Ishikawa (cell line): ENCODE measurements at regions not wholly inside any gene's neighbourhood (a gene's known extent, or its start where the extent isn't known, plus 50 kb on each side); places are given as distances from the start of the nearest gene placed in this dataset.

Experiments used
- CEBPB ChIP-seq: IDR thresholded peaks from 2 replicates; pipeline ENCODE4 v1.6.1; 2012
- CREB1 ChIP-seq: IDR thresholded peaks from 2 replicates; pipeline ENCODE4 v1.6.1; 2012; ENCODE audit warnings: low read depth
- EGR1 ChIP-seq: IDR thresholded peaks from 2 replicates; pipeline ENCODE4 v1.6.1; 2012
- EP300 ChIP-seq: IDR thresholded peaks from 2 replicates; pipeline ENCODE4 v1.6.1; 2012; ENCODE audit warnings: borderline replicate concordance
- FOXM1 ChIP-seq: IDR thresholded peaks from 2 replicates; pipeline ENCODE4 v1.6.1; 2012; ENCODE audit warnings: low read depth, borderline replicate concordance
- MAX ChIP-seq: IDR thresholded peaks from 2 replicates; pipeline ENCODE4 v1.6.1; 2012
- NFIC ChIP-seq: IDR thresholded peaks from 2 replicates; pipeline ENCODE4 v1.6.1; 2012
- RAD21 ChIP-seq: IDR thresholded peaks from 2 replicates; pipeline ENCODE4 v1.6.1; 2012; ENCODE audit warnings: low read depth
- REST ChIP-seq: IDR thresholded peaks from 2 replicates; pipeline ENCODE4 v1.6.1; 2012; ENCODE audit warnings: low read depth, mild to moderate bottlenecking
- TAF1 ChIP-seq: IDR thresholded peaks from 2 replicates; pipeline ENCODE4 v1.6.1; 2012; ENCODE audit warnings: low read depth, mild to moderate bottlenecking
- TCF12 ChIP-seq: IDR thresholded peaks from 2 replicates; pipeline ENCODE4 v1.6.1; 2012; ENCODE audit warnings: low read depth
- TEAD4 ChIP-seq: IDR thresholded peaks from 2 replicates; pipeline ENCODE4 v1.6.1; 2012
- USF1 ChIP-seq: IDR thresholded peaks from 2 replicates; pipeline ENCODE4 v1.6.1; 2012
- YY1 ChIP-seq: IDR thresholded peaks from 2 replicates; pipeline ENCODE4 v1.6.1; 2012; ENCODE audit warnings: low read depth
- ZBTB7A ChIP-seq: IDR thresholded peaks from 2 replicates; pipeline ENCODE4 v1.6.1; 2012; ENCODE audit warnings: low read depth

- TF ChIP-seq REST (no peak), FOXM1 (no peak), EP300 (no peak), CREB1 (no peak), NFIC (no peak), RAD21 (no peak), YY1 (no peak), ZBTB7A (no peak), CEBPB (no peak), EGR1 (no peak), TEAD4 (no peak), USF1 (no peak)
These were observed 172.7 kb upstream of the MEF2C start for GRCh38 chr5:89055695-89056085.

GRCh38 chr5:89055015-89055694, 172.2 kb upstream of the MEF2C start:
- no peak for TF ChIP-seq MAX

- TF ChIP-seq MAX, result no peak
- TF ChIP-seq RAD21, result no peak
These were observed 170.6 kb upstream of the MEF2C start for GRCh38 chr5:89053547-89053946.

GRCh38 chr5:89047571-89047970, 164.6 kb upstream of the MEF2C start:
- no peak for TF ChIP-seq ZBTB7A
- TF ChIP-seq TEAD4, result no peak
- TF ChIP-seq TAF1, result no peak
- no peak for TF ChIP-seq TCF12
- TF ChIP-seq NFIC, result no peak
- no peak for TF ChIP-seq CEBPB
- TF ChIP-seq CREB1, result no peak
- no peak for TF ChIP-seq USF1
- TF ChIP-seq YY1, result no peak
- TF ChIP-seq EGR1, result no peak
- TF ChIP-seq REST, result no peak

GRCh38 chr5:89045216-89045615, 162.2 kb upstream of the MEF2C start:
- no peak for TF ChIP-seq EP300
- TF ChIP-seq TAF1, result no peak
- TF ChIP-seq RAD21, result no peak
- TF ChIP-seq YY1, result no peak
- TF ChIP-seq EGR1, result no peak
- TF ChIP-seq REST, result no peak
- TF ChIP-seq CEBPB, result no peak
- TF ChIP-seq CREB1, result no peak
